ENCODE measurements at regions not wholly inside any gene's neighbourhood (a gene's known extent, or its start where the extent isn't known, plus 50 kb on each side); places are given as distances from the start of the nearest gene placed in this dataset.

DNA sequence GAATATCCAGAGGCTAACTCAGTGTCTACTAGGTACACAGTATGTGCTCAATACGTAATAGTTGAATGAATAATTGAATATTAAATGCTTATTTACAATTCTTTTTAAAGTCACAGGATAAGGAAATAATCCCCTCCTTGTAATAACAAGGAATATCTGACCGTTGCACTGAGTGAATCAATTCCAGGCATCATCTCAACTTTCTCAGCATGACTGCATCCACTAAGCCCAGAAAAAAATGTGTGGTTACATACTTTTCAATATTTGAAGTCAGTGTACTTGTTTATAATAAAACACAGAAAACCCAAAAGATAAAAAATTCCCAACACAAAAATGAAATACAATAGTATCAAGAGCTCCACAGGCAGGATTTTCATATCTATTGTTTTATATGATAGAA, 105.4 kb downstream of the TMEM144 start (continued):
- TF ChIP-seq PRPF4 (IDR thresholded peaks at IDR 0.05; ENCODE audit: insufficient read depth, low read depth, low read length, poor library complexity, severe bottlenecking) (no peak), ETV5 (CRISPR knock-in tag; IDR thresholded peaks at IDR 0.05; ENCODE audit: low read depth) (no peak), PHB2 (IDR thresholded peaks at IDR 0.05; ENCODE audit: low read depth) (no peak), AFF1 (IDR thresholded peaks at IDR 0.05; ENCODE audit: low read depth in 1 of 2, partially characterized antibody in 2 of 2) (no peak)
- TF ChIP-seq, protein P1, sequence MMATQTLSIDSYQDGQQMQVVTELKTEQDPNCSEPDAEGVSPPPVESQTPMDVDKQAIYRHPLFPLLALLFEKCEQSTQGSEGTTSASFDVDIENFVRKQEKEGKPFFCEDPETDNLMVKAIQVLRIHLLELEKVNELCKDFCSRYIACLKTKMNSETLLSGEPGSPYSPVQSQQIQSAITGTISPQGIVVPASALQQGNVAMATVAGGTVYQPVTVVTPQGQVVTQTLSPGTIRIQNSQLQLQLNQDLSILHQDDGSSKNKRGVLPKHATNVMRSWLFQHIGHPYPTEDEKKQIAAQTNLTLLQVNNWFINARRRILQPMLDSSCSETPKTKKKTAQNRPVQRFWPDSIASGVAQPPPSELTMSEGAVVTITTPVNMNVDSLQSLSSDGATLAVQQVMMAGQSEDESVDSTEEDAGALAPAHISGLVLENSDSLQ (IDR thresholded peaks at IDR 0.05) = no peak
- TF ChIP-seq, protein P2, sequence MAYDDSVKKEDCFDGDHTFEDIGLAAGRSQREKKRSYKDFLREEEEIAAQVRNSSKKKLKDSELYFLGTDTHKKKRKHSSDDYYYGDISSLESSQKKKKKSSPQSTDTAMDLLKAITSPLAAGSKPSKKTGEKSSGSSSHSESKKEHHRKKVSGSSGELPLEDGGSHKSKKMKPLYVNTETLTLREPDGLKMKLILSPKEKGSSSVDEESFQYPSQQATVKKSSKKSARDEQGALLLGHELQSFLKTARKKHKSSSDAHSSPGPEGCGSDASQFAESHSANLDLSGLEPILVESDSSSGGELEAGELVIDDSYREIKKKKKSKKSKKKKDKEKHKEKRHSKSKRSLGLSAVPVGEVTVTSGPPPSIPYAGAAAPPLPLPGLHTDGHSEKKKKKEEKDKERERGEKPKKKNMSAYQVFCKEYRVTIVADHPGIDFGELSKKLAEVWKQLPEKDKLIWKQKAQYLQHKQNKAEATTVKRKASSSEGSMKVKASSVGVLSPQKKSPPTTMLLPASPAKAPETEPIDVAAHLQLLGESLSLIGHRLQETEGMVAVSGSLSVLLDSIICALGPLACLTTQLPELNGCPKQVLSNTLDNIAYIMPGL (CRISPR knock-in tag; IDR thresholded peaks at IDR 0.05) = no peak
